Prostate gland (tissue), 2 donors: ENCODE measurements at regions not wholly inside any gene's neighbourhood (a gene's known extent, or its start where the extent isn't known, plus 50 kb on each side); places are given as distances from the start of the nearest gene placed in this dataset.

Experiments
- POLR2A ChIP-seq: fragments of 450-650 bp; IDR thresholded peaks from one replicate; pipeline ENCODE4 v1.6.1; 2016; ENCODE audit warnings: antibody characterized with exemption, mild to moderate bottlenecking
- TF ChIP-seq, protein P1 (sequence below), 4 experiments: fragments of 200-600 bp in 2 of 4; fragments of 450-650 bp in 2 of 4; sonication (generic) in 2 of 4; IDR thresholded peaks; 1 replicate in 3 of 4; 2 replicates in 1 of 4; pipeline ENCODE4 v1.5.1; 2016 to 2019; ENCODE audit warnings: antibody characterized with exemption in 4 of 4, mild to moderate bottlenecking in 2 of 4, moderate library complexity in 2 of 4

DNA sequence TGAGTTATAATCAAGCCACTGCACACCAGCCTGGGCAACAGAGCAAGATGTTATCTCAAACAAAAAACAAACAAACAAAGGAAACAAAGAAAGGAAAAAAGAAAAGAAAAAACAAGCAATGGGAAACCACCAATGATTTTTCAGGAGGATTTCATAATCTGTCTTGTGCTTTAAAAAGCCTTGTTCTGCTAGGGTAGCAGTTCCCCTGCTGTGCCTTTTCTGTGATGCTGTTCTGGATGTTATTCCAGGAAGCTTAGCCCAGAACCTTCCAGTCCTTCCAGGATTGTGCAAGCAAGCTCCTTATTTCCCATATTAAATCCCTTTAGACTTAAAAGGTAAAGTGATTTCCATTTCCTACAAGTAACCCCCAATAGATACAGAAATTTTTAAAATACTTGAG is 171.1 kb downstream of the ABCC12 start:
- TF ChIP-seq POLR2A, result no peak
- TF ChIP-seq, protein P1, sequence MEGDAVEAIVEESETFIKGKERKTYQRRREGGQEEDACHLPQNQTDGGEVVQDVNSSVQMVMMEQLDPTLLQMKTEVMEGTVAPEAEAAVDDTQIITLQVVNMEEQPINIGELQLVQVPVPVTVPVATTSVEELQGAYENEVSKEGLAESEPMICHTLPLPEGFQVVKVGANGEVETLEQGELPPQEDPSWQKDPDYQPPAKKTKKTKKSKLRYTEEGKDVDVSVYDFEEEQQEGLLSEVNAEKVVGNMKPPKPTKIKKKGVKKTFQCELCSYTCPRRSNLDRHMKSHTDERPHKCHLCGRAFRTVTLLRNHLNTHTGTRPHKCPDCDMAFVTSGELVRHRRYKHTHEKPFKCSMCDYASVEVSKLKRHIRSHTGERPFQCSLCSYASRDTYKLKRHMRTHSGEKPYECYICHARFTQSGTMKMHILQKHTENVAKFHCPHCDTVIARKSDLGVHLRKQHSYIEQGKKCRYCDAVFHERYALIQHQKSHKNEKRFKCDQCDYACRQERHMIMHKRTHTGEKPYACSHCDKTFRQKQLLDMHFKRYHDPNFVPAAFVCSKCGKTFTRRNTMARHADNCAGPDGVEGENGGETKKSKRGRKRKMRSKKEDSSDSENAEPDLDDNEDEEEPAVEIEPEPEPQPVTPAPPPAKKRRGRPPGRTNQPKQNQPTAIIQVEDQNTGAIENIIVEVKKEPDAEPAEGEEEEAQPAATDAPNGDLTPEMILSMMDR (IDR thresholded peaks at IDR 0.05), result no peak
